AG04449 (cell line): ENCODE measurements at regions not wholly inside any gene's neighbourhood (a gene's known extent, or its start where the extent isn't known, plus 50 kb on each side); places are given as distances from the start of the nearest gene placed in this dataset.
"Not testable (repeated sequence)": the region's sequence is repeated elsewhere in the genome, so short reads cannot be mapped to it uniquely, and the experiment has no call there.

ENCODE experiments used
- CTCF ChIA-PET: fragments of 350-600 bp; formaldehyde crosslinking; extraction: SDS; loops from one replicate; lab custom pipeline; 2021; ENCODE audit warnings: antibody characterized with exemption; lab: Yijun Ruan, JAX
- POLR2A ChIA-PET: fragments of 400-600, 350-600 bp; formaldehyde crosslinking; extraction: SDS; loops from one replicate; lab custom pipeline; 2020; ENCODE audit warnings: antibody characterized with exemption, inconsistent platforms; lab: Yijun Ruan, JAX
- DNase-seq: peaks from one replicate; pipeline ENCODE4 v3.0.0-alpha.2; 2010; ENCODE audit warnings: low read depth, low spot score
- H3K4me3 ChIP-seq: 2 replicates; pipeline ENCODE4 v1.5.1; 2011; ENCODE audit warnings: low read depth, mild to moderate bottlenecking, control low read depth, low read length
- TF ChIP-seq, protein P1 (sequence below): IDR thresholded peaks from one replicate; pipeline ENCODE4 v1.5.1; 2011; ENCODE audit warnings: mild to moderate bottlenecking, moderate library complexity, low read length, control low read depth, inconsistent platforms; ENCODE audit not compliant: insufficient read depth; ENCODE audit errors: missing control alignments

DNA sequence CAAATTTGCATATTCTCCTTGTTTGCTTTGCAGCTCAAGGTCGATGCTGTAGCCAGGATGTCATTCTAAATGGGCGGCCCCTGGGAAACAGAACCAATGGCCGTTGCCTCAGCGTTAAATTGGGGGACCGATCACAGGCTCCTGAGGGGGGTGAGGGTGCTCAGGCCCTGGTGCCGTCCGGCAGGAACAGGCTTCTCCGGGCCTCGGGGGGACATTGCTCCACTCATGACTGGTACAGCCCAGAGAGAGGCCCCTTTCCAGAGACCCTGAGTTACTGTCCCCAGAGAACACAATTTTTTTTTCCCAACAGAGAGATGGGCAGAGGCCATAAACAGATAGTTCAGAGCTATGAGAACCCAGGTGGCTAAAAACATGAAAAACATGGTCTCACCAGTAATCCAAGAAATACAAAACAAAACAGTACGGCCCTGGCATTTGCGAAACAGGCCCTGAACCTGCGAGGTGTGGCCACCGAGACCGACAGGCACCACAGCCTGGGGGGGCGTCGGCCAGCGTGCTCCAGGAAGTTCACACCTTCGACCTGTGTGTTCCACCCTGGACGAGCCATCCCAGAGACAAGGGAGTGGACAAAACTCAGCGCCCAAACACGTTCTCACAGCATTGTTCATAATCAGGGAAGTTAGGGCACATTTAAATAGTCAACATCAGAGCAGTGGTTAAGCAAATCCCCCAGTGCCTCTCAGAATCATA is 82.8 kb downstream of the METRNL start:
- TF ChIP-seq, protein P1, sequence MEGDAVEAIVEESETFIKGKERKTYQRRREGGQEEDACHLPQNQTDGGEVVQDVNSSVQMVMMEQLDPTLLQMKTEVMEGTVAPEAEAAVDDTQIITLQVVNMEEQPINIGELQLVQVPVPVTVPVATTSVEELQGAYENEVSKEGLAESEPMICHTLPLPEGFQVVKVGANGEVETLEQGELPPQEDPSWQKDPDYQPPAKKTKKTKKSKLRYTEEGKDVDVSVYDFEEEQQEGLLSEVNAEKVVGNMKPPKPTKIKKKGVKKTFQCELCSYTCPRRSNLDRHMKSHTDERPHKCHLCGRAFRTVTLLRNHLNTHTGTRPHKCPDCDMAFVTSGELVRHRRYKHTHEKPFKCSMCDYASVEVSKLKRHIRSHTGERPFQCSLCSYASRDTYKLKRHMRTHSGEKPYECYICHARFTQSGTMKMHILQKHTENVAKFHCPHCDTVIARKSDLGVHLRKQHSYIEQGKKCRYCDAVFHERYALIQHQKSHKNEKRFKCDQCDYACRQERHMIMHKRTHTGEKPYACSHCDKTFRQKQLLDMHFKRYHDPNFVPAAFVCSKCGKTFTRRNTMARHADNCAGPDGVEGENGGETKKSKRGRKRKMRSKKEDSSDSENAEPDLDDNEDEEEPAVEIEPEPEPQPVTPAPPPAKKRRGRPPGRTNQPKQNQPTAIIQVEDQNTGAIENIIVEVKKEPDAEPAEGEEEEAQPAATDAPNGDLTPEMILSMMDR: no peak
- DNase-seq: no peak
- ChIA-PET CTCF (no interaction called here), POLR2A (no interaction called here)
- H3K4me3 ChIP-seq: no peak overlapping the region

- POLR2A ChIA-PET: no interaction called here
- no peak overlapping the region for H3K4me3 ChIP-seq
- no peak for DNase-seq
- CTCF ChIA-PET: no interaction called here
- TF ChIP-seq, protein P1: no peak
These were observed 85.1 kb downstream of the METRNL start for GRCh38 chr17:83164490-83164889.

DNA sequence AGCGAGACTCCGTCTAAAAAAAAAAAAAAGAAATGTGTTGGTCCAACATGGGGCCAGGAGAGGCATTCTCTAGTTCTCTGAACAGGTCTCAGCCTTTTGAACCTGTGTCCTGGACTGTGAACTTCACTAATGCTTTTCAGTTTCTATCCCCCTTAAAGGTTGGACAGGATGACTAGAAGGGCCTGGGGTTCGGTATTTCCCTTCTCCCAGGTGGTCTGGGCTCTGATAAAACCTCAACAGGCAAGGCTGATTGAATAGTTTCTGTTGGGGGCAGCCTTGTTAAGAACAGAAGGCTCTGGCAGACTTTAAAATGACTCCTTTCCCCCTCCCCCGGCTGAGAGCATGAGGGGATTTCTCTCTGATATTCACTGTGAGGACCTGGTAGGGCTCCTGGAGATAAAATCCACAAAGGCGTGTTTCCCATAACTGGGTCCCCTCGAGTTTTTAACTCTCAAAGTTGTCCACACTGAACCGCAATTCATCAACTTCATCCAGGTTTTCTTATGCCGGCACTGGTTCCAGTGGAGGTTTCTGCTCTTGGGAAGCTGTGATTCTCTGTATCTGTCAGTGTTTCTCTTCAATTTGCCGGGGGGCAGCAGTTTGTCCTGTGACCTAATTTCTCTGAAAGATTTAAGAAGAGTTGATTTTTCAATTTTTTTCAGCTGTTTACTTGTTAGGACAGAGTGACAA is 91.3 kb downstream of the METRNL start:
- CTCF ChIA-PET: interaction anchor here (1.2 kb wide), 1 partner anchor 30 kb away, joined by 3 read pairs; no protein-coding TSS in a partner anchor
- no peak for DNase-seq
- TF ChIP-seq, protein P1: no peak
- H3K4me3 ChIP-seq: no peak overlapping the region
- POLR2A ChIA-PET: no interaction called here

DNA sequence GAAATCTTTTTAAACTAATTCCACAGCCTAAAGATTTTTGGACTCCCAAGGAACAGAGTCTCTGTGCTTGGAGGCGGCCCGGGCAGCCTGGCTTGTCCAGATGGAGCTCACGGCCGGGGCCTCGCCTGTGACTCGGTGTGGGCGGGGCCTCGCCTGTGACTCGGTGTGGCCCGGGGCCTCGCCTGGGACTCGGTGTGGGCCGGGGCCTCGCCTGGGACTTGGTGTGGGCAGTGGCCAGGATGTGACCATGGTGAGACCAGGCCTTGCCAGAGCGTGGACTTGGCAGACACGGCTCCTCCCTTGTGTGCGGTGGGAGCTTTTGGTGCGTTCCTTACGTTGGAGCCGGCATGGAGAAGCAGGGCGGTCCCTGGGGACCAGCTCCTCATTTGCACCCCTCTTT is 92.3 kb downstream of the METRNL start:
- POLR2A ChIA-PET: no interaction called here
- DNase-seq: no peak
- no peak overlapping the region for H3K4me3 ChIP-seq
- CTCF ChIA-PET: no interaction called here
- TF ChIP-seq, protein P1: no peak

DNA sequence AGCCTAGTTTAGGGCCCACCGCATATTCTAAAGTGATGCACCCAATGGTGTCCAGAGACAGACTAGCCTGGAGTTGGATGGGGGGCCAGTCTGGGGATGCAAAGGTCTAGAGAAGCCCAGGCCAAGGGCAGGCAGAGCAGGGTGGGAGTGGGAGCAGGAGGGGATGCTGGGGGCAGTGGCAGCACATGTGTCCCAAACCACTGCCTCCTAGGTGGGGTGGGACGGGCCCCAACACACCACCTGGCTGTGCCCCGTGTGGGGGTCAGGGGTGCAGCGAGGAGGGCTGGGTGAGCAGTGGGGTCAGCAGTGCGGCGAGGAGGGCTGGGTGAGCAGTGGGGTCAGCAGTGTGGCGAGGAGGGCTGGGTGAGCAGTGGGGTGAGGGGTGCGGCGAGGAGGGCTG is 92.7 kb downstream of the METRNL start:
- CTCF ChIA-PET, POLR2A ChIA-PET, H3K4me3 ChIP-seq, DNase-seq: not testable (repeated sequence)

DNA sequence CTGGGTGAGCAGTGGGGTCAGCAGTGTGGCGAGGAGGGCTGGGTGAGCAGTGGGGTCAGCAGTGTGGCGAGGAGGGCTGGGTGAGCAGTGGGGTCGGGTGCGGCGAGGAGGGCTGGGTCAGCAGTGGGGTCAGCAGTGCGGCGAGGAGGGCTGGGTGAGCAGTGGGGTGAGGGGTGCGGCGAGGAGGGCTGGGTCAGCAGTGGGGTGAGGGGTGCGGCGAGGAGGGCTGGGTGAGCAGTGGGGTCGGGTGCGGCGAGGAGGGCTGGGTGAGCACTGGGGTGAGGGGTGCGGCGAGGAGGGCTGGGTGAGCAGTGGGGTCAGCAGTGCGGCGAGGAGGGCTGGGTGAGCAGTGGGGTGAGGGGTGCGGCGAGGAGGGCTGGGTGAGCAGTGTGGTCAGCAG is 93.2 kb downstream of the METRNL start:
- CTCF ChIA-PET, H3K4me3 ChIP-seq, DNase-seq, POLR2A ChIA-PET: not testable (repeated sequence)

DNA sequence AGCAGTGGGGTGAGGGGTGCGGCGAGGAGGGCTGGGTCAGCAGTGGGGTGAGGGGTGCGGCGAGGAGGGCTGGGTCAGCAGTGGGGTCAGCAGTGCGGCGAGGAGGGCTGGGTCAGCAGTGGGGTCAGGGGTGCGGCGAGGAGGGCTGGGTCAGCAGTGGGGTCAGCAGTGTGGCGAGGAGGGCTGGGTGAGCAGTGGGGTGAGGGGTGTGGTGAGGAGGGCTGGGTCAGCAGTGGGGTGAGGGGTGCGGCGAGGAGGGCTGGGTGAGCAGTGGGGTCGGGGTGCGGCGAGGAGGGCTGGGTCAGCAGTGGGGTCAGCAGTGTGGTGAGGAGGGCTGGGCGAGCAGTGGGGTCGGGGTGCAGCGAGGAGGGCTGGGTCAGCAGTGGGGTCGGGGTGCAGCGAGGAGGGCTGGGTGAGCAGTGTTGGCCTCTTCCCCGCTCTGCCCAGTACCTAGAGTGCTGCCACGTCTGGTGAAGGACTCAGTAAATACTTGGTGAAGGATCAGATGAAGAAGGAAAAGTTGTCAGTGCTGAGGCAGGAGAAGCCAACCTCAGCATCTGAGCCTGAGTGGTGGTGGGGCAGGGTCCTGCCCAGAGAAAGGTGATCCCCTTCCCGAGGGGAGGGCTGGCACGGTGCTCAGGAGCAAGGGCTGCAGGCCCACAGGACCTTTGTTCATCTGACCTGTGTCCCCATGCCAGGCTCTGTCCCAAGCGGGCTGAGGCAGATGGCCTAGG is 93.9 kb downstream of the METRNL start:
- CTCF ChIA-PET, DNase-seq, POLR2A ChIA-PET, H3K4me3 ChIP-seq: not testable (repeated sequence)
